GM19035 (cell line): ENCODE measurements at regions not wholly inside any gene's neighbourhood (a gene's known extent, or its start where the extent isn't known, plus 50 kb on each side); places are given as distances from the start of the nearest gene placed in this dataset.

ENCODE experiments used
- ATAC-seq: cut with Tn5 transposase; IDR thresholded peaks from one replicate; pipeline ENCODE4 v1.9.1; 2021; ENCODE audit not compliant: unreplicated experiment

GRCh38 chr5:89028595-89029285 lies 145.8 kb upstream of the MEF2C start:
- ATAC-seq, result no peak

- ATAC-seq, result no peak
These were observed 141.1 kb upstream of the MEF2C start for GRCh38 chr5:89024045-89024444.

DNA sequence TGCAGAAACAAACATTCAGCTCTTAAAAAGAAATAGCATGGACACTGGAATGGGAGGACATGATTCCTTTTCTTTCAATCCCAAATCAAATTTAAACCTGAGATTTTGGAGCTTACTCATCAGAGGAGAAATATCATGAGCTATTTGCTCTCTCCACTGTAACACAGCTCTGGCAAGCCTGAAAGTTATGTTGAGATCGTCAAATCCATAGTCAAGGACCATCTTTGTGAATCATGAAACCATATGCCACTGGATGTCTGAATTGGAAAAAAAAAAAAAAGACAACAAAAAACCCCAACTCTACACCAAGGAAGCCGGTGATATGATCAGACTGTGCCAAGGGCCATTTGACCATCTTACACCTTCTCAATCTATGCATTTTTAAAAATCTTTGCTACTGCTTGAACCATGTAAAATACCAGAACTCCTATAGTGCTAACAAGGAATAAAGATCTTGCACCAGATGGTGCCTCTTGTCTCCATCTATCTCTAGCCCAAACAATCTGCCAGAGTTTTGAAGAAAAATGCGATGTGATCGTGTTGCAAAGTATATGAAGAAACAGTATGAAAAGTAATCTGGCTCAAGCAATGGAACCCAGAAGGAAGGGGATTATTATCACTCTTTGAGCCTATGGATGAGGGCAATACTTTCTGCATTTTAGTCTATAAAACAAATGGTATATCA lies 138.1 kb upstream of the MEF2C start:
- ATAC-seq, result no peak

DNA sequence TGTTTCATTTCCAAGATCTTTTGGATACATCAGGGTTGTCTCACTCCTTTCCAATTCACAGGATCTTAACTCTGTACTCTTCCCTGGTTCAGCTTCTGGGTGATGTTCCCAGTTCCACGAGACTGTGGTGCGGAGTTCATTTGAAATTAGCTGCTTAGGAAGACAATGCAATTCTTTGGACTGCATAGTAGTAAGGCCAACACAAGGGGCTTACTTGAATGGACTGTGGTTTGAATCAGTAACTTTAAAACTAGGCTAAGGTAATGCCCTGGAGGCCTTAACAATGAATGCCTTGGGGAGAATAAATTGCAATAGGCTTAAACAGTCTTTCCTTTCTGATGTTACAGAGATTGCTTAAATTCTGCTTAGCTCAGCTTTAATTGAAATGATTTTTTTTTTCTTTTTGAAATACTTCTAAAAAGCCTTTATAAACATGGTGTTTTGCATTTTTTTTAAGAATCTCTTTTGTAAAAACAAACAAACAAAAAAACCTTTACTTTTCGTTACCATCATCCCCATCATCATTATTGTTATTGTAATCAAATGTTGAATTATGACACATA lies 133.8 kb upstream of the MEF2C start:
- no peak for ATAC-seq

DNA sequence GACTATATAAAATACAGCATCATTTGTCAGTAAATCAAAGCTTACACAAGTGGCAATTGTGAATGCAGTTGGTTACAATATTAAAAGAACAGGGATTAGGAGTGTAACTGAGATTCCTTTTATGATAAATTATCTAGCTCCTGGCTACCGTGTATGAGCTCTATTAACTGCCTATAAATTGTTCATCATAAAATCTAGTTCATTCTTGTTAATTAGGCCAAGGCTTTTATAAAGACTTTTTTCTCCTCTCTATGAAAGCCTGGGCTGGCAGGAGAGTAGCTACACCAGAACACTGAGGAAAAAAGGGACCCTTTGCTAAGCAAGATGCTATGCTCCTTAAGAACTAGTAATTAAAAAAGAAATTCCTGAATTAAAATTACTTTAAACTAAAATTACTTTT lies 132.4 kb upstream of the MEF2C start:
- no peak for ATAC-seq

GRCh38 chr5:89011778-89012711 lies 129.1 kb upstream of the MEF2C start:
- ATAC-seq, result no peak

- ATAC-seq, result no peak
These were observed 127.5 kb upstream of the MEF2C start for GRCh38 chr5:89010512-89010911.

GRCh38 chr5:89008291-89008690 lies 125.3 kb upstream of the MEF2C start:
- no peak for ATAC-seq

DNA sequence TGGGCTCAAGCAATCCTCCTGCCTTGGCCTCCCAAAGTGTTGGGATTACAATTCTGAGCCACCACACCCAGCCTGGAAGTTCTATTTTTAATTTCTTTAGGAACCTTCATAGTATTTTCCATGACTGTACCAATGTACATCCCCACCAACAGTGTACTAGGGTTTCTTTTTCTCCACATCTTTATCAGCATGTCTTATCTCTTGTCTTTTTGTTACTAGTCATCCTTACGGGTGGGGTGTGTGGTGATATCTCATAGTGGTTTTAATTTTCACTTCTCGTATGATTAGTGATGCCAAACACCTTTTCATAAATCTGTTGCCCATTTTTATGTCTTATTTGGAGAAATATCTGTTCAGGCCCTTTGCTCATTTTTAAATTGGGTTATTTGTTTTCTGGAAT lies 123.0 kb upstream of the MEF2C start:
- ATAC-seq, result no peak

GRCh38 chr5:89004379-89004778 lies 121.4 kb upstream of the MEF2C start:
- ATAC-seq, result no peak

DNA sequence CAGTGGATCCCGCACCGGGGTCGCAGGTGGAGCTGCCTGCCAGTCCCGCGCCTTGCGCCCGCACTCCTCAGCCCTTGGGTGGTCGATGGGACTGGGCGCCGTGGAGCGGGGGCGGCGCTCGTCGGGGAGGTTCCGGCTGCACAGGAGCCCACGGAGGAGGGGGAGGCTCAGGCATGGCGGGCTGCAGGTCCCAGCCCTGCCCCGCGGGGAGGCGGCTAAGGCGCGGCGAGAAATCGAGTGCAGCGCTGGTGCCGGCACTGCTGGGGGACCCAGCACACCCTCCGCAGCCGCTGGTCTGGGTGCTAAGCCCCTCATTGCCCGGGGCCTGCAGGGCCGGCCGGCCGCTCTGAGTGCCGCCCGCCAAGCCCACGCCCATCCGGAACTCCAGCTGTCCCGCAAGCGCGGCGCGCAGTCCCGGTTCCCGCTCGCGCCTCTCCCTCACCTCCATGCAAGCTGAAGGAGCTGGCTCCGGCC lies 120.6 kb upstream of the MEF2C start:
- ATAC-seq, result no peak

DNA sequence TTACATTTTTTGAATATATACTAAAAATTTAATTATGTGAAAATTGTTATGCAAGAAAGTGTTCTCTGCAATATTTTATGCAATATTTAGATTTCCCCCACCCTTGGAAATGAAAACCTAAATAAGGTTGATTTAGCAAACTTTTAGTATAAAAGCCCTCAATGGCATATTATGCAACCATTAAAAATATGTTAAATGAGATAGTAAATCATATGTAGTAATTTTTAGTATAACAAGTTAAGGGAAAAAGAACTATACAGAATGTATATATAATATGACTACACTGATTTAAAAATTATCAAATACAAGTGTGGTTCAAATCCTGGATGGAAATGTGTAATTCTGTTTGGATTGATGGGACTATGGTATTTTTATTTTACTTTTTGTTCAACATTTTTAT lies 116.9 kb upstream of the MEF2C start:
- ATAC-seq, result no peak

GRCh38 chr5:88997937-88998336 lies 115.0 kb upstream of the MEF2C start:
- no peak for ATAC-seq

- no peak for ATAC-seq
These were observed 101.1 kb upstream of the MEF2C start for GRCh38 chr5:88984040-88984439.

- no peak for ATAC-seq
These were observed 96.7 kb upstream of the MEF2C start for GRCh38 chr5:88979726-88980125.

- peak; percentile 69 for ATAC-seq
These were observed 96.3 kb upstream of the MEF2C start for GRCh38 chr5:88979244-88979643.

- no peak for ATAC-seq
These were observed 93.9 kb upstream of the MEF2C start for GRCh38 chr5:88976914-88977313.

DNA sequence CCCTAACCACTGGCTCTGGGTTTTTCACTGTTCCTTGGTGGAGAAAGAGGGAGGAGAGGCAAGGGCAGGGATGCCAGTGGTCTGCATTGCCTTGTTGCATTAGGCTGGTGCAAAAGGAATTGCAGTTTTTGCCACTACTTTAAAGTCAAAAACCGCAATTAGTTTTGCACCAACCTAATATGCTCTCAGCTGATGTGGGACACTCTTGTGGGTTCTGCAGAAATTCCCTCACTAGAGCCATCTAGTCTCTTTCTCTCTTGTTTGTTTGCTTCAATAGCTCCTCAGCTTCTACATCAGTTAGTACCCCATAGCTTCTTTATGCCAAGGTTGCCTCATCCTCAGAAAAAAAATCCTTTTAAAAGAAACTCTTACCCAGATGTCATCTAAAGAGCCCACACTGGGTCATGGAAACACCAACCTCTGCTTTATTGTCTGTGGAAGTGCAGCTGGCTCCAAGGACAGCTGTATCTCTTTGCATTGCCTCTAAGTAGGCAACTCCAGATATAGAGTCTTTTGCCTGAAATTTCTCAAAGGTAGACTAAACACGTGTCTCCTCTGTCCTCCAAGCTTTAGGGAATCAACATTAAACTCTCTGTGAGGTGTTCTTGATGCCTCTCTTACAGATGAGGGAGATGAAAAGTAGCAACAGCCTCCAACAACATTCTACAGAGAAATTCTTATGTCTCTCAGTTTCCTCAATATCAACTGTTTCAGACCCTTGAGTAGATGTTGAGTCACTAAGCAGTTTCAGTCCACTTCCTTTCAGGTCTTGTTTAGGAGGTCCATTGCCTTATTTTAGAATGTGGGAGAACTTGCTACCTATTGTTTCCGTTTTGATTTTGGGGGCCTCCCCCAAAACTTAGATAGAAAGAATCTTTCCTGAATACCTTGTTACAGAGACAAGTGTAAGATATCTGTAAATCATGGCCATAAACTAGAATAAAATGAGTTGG lies 84.9 kb upstream of the MEF2C start:
- ATAC-seq, result no peak

GRCh38 chr5:88964831-88965230 lies 81.8 kb upstream of the MEF2C start:
- no peak for ATAC-seq

DNA sequence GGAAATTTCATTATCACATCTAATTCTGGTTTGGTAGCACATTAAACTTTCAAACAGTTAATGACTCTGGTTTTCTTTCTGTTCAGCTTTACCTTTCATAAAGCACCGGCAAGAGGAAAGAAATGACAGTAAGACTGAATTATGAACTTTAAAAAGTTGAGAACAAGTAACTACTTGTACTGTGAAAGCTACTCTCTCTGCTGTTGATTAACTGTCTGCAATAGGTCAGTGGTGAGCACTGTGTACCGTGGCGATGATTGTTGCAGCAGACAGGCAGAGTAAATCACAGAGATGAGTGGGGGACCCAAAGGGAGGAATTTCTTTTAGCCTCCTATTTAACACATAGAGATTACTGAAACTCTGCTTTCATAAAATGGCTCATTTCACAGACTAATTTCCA lies 74.0 kb upstream of the MEF2C start:
- ATAC-seq, result no peak
